ENCODE measurements at regions not wholly inside any gene's neighbourhood (a gene's known extent, or its start where the extent isn't known, plus 50 kb on each side); places are given as distances from the start of the nearest gene placed in this dataset.

DNA sequence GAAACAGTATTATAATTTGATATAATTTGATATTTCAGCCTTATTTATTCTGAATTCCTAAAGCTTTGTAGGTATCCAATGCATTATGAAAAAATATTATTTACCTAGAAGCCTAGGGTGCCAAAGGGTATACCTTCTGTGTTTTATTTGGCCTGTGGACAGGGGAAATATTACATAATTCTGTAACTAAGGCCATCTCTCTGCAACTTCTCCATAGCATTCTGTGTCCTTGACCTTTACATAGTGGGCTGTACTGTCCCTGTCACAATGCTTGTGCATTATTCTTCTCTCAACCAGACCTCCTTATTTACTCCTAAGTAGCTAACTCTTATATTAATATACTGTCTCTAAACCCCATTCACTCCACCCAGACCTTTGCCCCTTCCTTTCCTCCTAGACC, 57.0 kb upstream of the RANBP6 start:
- TF ChIP-seq CTCF (IDR thresholded peaks at IDR 0.05) (no peak), POLR2A (IDR thresholded peaks at IDR 0.05) (no peak)

Measured in heart left ventricle (tissue), 13 donors.